WTC11 (cell line): ENCODE measurements at regions not wholly inside any gene's neighbourhood (a gene's known extent, or its start where the extent isn't known, plus 50 kb on each side); places are given as distances from the start of the nearest gene placed in this dataset.

ENCODE experiments used
- CREB1 ChIP-seq: sonication (generic); formaldehyde crosslinking; IDR thresholded peaks from 2 replicates; pipeline ENCODE4 v1.8.0; 2023; ENCODE audit warnings: mild to moderate bottlenecking, missing genetic modification reagents
- CREM ChIP-seq: sonication (generic); formaldehyde crosslinking; IDR thresholded peaks from 2 replicates; pipeline ENCODE4 v1.8.1; 2022; ENCODE audit warnings: mild to moderate bottlenecking, missing genetic modification reagents, moderate library complexity
- ETV6 ChIP-seq: sonication (generic); formaldehyde crosslinking; IDR thresholded peaks from 2 replicates; pipeline ENCODE4 v1.8.1; 2022; ENCODE audit warnings: mild to moderate bottlenecking, missing genetic modification reagents
- FOXP1 ChIP-seq: sonication (generic); formaldehyde crosslinking; IDR thresholded peaks from 2 replicates; pipeline ENCODE4 v1.8.0; 2022; ENCODE audit warnings: missing genetic modification reagents, mild to moderate bottlenecking, moderate library complexity, borderline replicate concordance
- NR3C1 ChIP-seq: sonication (generic); formaldehyde crosslinking; conservative IDR thresholded peaks from 2 replicates; pipeline ENCODE4 v1.8.1; 2023; ENCODE audit warnings: low read depth, mild to moderate bottlenecking, missing genetic modification reagents
- TEAD1 ChIP-seq: sonication (generic); formaldehyde crosslinking; IDR thresholded peaks from 2 replicates; pipeline ENCODE4 v1.8.0; 2022; ENCODE audit warnings: mild to moderate bottlenecking, missing genetic modification reagents
- ZNF232 ChIP-seq: sonication (generic); formaldehyde crosslinking; IDR thresholded peaks from 2 replicates; pipeline ENCODE4 v1.8.0; 2022; ENCODE audit warnings: mild to moderate bottlenecking, missing genetic modification reagents
- ZNF263 ChIP-seq: sonication (generic); formaldehyde crosslinking; IDR thresholded peaks from 2 replicates; pipeline ENCODE4 v1.8.1; 2022; ENCODE audit warnings: low read depth, mild to moderate bottlenecking, moderate library complexity, missing genetic modification reagents
- TF ChIP-seq, protein P1 (sequence below): fragments of 200-600 bp; IDR thresholded peaks from 2 replicates; pipeline ENCODE4 v1.8.0; 2022; ENCODE audit warnings: antibody characterized with exemption
- TF ChIP-seq, protein P2 (sequence below): sonication (generic); formaldehyde crosslinking; IDR thresholded peaks from 2 replicates; pipeline ENCODE4 v1.8.1; 2022; ENCODE audit warnings: mild to moderate bottlenecking, missing genetic modification reagents, moderate library complexity, borderline replicate concordance
- TF ChIP-seq, protein P3 (sequence below): sonication (generic); formaldehyde crosslinking; IDR thresholded peaks from 2 replicates; pipeline ENCODE4 v1.8.0; 2022; ENCODE audit warnings: mild to moderate bottlenecking, missing genetic modification reagents
- TF ChIP-seq, protein P4 (sequence below): sonication (generic); formaldehyde crosslinking; IDR thresholded peaks from 2 replicates; pipeline ENCODE4 v1.8.0; 2022; ENCODE audit warnings: missing genetic modification reagents

DNA sequence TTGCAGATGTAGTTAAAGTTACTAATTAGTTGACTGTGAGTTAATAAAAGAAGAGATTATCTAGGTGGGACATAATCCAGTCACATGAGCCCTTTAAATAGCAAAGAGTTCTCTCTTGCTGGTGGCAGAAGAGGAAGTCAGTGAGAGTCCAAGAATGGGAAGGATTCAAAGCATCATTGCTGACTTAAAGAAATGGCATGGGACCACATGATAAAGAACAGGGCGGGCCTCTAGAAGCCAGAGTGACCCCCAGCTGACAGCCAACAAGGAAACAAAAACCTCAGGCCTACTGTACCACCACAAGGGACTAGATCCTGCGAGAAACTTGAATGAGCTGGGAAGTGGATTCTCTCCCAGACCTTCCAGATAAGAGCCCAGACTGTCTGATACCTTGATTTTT, 447.2 kb upstream of the CCDC54 start:
- TF ChIP-seq CREB1 (no peak), ZNF263 (CRISPR knock-in tag) (no peak), ETV6 (CRISPR knock-in tag) (no peak), ZNF232 (CRISPR knock-in tag) (no peak), FOXP1 (CRISPR knock-in tag) (no peak), TEAD1 (CRISPR knock-in tag) (no peak), CREM (CRISPR knock-in tag) (no peak), NR3C1 (no peak)
- TF ChIP-seq, protein P1, sequence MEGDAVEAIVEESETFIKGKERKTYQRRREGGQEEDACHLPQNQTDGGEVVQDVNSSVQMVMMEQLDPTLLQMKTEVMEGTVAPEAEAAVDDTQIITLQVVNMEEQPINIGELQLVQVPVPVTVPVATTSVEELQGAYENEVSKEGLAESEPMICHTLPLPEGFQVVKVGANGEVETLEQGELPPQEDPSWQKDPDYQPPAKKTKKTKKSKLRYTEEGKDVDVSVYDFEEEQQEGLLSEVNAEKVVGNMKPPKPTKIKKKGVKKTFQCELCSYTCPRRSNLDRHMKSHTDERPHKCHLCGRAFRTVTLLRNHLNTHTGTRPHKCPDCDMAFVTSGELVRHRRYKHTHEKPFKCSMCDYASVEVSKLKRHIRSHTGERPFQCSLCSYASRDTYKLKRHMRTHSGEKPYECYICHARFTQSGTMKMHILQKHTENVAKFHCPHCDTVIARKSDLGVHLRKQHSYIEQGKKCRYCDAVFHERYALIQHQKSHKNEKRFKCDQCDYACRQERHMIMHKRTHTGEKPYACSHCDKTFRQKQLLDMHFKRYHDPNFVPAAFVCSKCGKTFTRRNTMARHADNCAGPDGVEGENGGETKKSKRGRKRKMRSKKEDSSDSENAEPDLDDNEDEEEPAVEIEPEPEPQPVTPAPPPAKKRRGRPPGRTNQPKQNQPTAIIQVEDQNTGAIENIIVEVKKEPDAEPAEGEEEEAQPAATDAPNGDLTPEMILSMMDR = no peak
- TF ChIP-seq, protein P2, sequence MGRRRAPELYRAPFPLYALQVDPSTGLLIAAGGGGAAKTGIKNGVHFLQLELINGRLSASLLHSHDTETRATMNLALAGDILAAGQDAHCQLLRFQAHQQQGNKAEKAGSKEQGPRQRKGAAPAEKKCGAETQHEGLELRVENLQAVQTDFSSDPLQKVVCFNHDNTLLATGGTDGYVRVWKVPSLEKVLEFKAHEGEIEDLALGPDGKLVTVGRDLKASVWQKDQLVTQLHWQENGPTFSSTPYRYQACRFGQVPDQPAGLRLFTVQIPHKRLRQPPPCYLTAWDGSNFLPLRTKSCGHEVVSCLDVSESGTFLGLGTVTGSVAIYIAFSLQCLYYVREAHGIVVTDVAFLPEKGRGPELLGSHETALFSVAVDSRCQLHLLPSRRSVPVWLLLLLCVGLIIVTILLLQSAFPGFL = no peak
- TF ChIP-seq, protein P3, sequence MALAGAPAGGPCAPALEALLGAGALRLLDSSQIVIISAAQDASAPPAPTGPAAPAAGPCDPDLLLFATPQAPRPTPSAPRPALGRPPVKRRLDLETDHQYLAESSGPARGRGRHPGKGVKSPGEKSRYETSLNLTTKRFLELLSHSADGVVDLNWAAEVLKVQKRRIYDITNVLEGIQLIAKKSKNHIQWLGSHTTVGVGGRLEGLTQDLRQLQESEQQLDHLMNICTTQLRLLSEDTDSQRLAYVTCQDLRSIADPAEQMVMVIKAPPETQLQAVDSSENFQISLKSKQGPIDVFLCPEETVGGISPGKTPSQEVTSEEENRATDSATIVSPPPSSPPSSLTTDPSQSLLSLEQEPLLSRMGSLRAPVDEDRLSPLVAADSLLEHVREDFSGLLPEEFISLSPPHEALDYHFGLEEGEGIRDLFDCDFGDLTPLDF (CRISPR knock-in tag) = no peak
- TF ChIP-seq, protein P4, sequence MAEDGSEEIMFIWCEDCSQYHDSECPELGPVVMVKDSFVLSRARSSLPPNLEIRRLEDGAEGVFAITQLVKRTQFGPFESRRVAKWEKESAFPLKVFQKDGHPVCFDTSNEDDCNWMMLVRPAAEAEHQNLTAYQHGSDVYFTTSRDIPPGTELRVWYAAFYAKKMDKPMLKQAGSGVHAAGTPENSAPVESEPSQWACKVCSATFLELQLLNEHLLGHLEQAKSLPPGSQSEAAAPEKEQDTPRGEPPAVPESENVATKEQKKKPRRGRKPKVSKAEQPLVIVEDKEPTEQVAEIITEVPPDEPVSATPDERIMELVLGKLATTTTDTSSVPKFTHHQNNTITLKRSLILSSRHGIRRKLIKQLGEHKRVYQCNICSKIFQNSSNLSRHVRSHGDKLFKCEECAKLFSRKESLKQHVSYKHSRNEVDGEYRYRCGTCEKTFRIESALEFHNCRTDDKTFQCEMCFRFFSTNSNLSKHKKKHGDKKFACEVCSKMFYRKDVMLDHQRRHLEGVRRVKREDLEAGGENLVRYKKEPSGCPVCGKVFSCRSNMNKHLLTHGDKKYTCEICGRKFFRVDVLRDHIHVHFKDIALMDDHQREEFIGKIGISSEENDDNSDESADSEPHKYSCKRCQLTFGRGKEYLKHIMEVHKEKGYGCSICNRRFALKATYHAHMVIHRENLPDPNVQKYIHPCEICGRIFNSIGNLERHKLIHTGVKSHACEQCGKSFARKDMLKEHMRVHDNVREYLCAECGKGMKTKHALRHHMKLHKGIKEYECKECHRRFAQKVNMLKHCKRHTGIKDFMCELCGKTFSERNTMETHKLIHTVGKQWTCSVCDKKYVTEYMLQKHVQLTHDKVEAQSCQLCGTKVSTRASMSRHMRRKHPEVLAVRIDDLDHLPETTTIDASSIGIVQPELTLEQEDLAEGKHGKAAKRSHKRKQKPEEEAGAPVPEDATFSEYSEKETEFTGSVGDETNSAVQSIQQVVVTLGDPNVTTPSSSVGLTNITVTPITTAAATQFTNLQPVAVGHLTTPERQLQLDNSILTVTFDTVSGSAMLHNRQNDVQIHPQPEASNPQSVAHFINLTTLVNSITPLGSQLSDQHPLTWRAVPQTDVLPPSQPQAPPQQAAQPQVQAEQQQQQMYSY (CRISPR knock-in tag) = no peak
